ENCODE measurements at regions not wholly inside any gene's neighbourhood (a gene's known extent, or its start where the extent isn't known, plus 50 kb on each side); places are given as distances from the start of the nearest gene placed in this dataset.
A peak's percentile ranks its signal among the peaks of the same experiment; 100 is the strongest.

DNA sequence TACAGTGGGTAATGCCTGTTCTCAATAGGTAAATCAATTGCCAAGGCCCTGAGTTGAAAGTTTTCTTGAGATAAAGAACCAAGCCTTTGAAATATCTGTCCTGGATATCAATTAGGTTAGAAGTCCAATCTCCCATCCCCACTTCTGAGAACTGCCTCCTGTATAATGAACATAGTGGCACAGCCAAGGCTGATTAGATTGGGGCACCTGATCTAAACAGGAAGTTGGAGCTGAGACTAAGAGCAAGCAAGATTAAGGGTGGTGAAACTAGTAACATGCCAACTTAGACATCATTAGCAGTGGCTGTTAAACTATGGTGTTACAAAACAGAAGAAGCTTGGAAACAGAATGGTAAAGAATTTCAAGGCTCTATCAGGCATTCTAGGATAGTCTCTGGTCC is 137.7 kb upstream of the TMEM108 start:
- no peak for DNase-seq (ENCODE audit: low read depth)

DNA sequence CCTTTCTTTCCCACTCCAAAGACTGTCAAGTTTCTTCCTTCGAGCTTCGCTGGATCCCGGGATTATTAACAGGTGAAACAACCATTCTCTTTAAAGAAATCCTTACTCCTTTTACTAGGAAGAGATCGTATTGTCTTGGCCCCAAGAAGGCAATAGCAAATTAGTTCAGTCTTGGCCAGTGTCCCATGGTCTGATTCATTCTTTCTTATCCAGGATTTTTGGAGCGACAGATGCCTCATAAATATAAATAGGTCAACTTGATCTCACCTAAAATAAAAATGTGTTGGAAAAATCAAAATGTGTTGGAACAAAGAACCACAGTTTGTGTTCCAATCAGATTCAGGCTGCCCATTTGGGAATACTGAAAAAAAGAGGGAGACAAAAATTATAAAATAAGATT is 140.1 kb upstream of the TMEM108 start:
- DNase-seq (ENCODE audit: low read depth), result peak; percentile 51

- DNase-seq (ENCODE audit: low read depth), result no peak
These were observed 145.2 kb upstream of the TMEM108 start for GRCh38 chr3:132892956-132893355.

DNA sequence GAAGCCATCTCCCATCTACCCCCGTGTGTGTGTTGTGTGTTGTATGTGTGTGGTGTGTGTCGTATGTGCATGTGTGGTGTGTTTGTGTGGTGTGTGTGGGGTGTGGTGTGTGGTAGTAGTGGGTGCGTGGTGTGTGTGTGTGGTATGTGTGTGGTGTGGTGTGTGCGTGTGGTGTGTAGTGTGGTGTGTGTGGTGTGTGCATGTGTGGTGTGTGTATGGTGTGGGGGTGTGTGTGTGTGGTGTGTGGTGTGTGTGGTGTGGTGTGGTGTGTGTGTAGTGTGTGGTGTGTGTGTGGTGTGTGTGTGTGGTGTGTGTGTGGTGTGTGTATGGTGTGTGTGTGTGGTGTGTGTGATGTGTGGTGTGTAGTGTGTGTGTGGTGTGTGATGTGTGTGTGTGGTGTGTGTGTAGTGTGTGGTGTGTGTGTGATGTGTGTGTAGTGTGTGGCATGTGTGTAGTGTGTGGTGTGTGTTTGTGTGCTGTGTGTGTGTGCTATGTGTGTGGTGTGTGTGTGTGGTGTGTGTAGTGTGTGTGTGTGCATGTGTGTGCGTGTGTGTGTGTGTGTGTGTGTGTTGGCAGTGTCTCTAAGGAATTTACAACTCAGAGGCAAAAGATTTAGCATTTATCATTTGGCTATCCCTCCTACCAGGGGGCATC is 156.3 kb upstream of the TMEM108 start:
- DNase-seq (ENCODE audit: low read depth), result no peak

DNA sequence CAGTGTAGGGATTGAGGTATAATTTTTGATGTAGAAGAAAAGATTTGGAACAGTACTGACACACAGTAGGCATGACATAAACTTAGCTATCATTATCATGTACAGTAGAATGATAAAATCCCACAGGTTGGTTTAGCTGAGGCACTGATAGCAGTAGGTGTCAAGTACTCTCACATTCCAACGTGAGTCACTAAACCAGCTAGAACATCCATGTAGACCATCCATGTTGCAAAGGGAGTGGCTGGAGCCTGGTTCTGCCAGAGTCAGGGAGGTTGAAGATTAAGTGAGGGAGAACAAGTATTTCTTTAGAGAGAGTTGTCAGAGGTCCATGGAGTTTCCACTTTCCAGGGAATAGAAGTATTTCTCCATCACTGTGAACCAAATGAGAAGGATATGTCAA is 157.2 kb upstream of the TMEM108 start:
- DNase-seq (ENCODE audit: low read depth), result peak; percentile 32

DNA sequence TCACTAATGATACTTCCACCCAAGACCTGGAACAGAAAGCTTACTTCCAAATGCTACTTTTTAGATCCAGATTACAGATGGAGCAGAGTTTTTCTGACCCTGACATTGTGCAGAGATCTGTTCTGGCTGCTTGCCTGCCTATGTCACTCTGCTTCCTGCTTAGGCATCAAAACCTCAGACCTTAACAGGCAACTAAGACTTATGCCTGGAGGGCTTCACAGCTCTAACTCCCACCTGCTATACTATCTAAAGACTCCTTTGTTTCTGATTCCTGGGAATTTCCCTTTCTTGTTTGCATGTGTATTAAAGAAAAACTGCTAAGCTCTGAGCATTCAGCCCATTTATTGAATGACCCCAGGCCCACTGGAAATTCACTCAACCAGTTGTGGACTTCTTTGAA is 157.4 kb upstream of the NPHP3 start:
- no peak for DNase-seq (ENCODE audit: low read depth)

DNA sequence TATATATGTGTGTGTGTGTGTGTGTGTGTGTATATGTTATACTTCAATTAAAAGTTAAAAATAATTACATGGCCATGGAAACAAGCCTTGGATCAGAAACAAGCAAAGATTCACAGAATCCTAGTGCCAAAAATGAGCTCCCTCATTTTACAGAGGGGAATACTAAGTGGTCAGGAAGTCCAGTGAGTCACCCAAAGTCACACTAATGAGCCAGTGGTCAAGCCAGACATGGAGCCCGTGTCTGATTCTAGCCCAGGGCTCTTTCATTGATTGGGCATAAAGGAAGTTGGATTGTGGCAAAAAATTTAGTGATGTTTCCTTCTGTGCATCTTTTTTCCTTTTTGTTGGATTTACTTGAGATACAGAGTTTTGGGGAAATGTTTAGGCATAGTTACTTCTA is 152.5 kb upstream of the NPHP3 start:
- peak; percentile 24 for DNase-seq (ENCODE audit: low read depth)

GRCh38 chr3:132872711-132873110 is 150.5 kb upstream of the NPHP3 start:
- DNase-seq (ENCODE audit: low read depth), result peak; percentile 87

GRCh38 chr3:132871956-132872355 is 149.7 kb upstream of the NPHP3 start:
- peak; percentile 87 for DNase-seq (ENCODE audit: low read depth)

- peak; percentile 99 for DNase-seq (ENCODE audit: low read depth)
These were observed 148.3 kb upstream of the NPHP3 start for GRCh38 chr3:132870541-132870940.

- DNase-seq (ENCODE audit: low read depth), result peak; percentile 41
These were observed 145.7 kb upstream of the NPHP3 start for GRCh38 chr3:132867956-132868355.

DNA sequence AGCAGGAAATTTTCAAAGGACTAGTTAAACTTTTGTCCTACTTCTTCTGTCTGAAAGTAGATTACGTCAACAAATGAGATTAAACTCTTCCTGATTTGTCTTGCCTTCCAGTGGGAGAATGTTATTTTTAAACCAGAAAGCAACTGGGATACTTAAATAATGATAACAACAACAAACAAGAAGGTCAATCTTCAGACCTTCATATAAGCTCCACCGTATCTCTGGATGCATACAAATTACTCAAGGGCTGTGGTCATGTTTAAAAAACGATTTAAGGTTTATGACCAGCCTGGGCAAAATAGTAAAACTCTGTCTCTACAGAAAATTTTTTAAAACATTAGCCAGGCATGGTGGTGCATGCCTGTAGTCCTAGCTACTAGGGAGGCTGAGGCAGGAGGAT is 145.3 kb upstream of the NPHP3 start:
- peak; percentile 53 for DNase-seq (ENCODE audit: low read depth)

DNA sequence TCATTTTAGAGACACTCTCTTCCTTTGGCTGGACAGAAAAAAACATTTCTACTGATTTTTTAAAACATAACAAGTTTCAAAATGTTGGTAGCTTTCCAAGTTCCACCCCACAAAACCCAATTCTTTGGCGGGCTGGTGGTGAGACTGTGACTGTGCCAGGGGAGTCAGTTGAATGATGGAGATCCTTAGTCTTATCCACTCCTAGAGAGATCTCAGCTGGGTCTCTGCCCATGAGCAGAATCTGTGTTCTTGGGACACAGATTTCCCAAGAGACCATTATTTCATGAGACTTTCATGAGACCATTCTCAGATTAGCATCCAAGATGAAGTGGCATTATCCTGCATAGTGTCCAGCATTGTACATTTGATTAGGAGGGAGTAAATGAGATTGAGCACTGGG is 135.1 kb upstream of the NPHP3 start:
- DNase-seq (ENCODE audit: low read depth), result no peak

GRCh38 chr3:132854856-132855535 is 132.8 kb upstream of the NPHP3 start:
- DNase-seq (ENCODE audit: low read depth), result peak; percentile 41

- peak; percentile 27 for DNase-seq (ENCODE audit: low read depth)
These were observed 125.8 kb upstream of the NPHP3 start for GRCh38 chr3:132847849-132848625.

- DNase-seq (ENCODE audit: low read depth), result peak; percentile 53
These were observed 121.8 kb upstream of the NPHP3 start for GRCh38 chr3:132843851-132844553.

DNA sequence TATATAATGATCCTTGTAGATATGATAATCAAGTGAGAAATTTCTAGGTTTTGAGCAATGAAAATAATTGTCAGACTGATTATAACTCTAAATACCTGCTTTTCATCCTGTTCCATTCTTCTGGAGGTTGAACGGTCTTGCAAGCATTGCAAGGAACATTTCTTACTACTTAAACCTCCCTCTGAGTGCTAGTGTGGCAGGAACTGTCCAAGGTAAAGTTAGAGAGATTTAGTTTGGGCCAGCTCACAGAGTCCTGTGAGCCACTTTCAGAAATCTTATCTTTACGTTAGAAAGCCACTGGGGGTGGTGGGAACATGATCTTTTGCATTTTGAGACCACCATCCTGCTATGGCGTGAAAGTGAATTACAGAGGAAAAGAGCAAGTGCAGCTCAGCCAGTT is 121.1 kb upstream of the NPHP3 start:
- no peak for DNase-seq (ENCODE audit: low read depth)

DNA sequence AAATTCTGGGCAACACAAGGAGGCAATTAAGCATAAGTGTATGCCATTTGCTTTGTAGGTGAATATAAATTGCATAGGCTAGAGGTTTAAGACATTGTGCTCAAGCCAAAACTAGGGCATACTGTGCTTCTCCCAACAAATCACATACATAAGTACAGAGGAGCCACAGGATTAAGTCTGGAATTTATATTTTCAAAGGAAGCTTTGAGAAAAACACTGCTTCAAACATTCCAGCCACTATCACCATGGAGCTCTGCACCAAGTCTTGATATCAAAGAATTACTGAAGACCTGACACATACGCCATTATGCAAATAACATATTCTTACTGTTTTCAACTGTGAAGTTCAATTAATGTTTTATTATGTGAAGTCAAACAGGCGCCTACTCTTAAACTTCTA is 119.4 kb upstream of the NPHP3 start:
- no peak for DNase-seq (ENCODE audit: low read depth)

- DNase-seq (ENCODE audit: low read depth), result no peak
These were observed 118.0 kb upstream of the NPHP3 start for GRCh38 chr3:132840201-132840700.

- DNase-seq (ENCODE audit: low read depth), result no peak
These were observed 116.3 kb upstream of the NPHP3 start for GRCh38 chr3:132838477-132838876.

DNA sequence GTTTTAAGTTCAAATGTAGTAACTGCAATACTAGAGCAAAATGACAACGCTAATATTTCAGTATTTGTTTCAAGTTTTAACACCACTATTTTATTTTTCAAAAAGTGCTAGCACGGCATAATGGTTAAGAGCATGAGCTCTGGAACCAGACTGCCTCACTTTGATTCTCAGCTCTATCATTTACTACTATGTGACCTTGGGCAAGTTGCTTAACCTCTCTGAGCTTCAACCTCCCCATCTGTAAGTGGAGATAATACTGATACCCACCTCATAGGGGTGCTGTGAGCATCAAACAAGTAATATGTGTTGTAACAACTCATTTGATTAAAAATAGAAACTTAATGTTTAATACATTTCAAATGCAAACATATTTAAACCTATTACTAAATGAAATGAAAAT is 115.4 kb upstream of the NPHP3 start:
- no peak for DNase-seq (ENCODE audit: low read depth)

DNA sequence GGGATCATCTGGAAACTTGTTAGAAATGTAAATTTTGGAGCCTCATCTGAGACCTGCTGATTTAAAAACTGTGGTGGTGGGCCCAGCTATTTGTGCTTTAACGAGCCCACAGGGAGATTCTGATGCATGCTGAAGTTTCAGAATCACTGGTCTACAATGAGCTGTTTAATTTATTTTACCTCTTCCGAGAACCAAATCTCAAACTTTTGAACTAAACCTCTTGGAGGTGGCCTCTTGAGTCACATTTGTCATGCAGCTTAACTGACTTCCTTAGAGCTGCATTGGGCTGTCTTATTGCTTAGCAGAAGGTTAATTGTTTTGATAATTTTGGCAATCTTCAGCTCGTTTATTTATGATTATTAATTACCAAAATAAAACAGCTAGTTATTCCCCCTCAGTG is 112.1 kb upstream of the NPHP3 start:
- no peak for DNase-seq (ENCODE audit: low read depth)
